Upper lobe of left lung (tissue), 6 donors: ENCODE measurements at regions not wholly inside any gene's neighbourhood (a gene's known extent, or its start where the extent isn't known, plus 50 kb on each side); places are given as distances from the start of the nearest gene placed in this dataset.
"Not testable (repeated sequence)": the region's sequence is repeated elsewhere in the genome, so short reads cannot be mapped to it uniquely, and the experiment has no call there.

ENCODE experiments used
- ATAC-seq, 2 donors: fragments of 200-7000 bp; cut with Tn5 transposase; one replicate each; pipeline ENCODE4 v1.9.1; 2022; ENCODE audit warnings: mild to moderate bottlenecking in 2 of 2, moderate library complexity in 2 of 2; ENCODE audit not compliant: low FRiP score in 2 of 2
- DNase-seq, 2 donors: peaks; one replicate each; pipeline ENCODE4 v3.0.0-alpha.2; 2019 to 2020
- H3K27ac ChIP-seq, 4 donors: fragments of 200-600 bp; sonication (generic); one replicate each; pipeline ENCODE4 v1.5.1; 2016 to 2019
- H3K27me3 ChIP-seq, 4 donors: fragments of 200-600 bp; sonication (generic); one replicate each; pipeline ENCODE4 v1.5.1; 2017 to 2019
- H3K36me3 ChIP-seq, 4 donors: fragments of 200-600 bp; sonication (generic); one replicate each; pipeline ENCODE4 v1.5.1; 2016 to 2019
- H3K4me1 ChIP-seq, 4 donors: fragments of 200-600 bp; sonication (generic); one replicate each; pipeline ENCODE4 v1.5.1; 2018 to 2019
- H3K4me3 ChIP-seq, 4 donors: fragments of 200-600 bp; sonication (generic); one replicate each; pipeline ENCODE4 v1.5.1; 2017 to 2019; ENCODE audit warnings: mild to moderate bottlenecking in 2 of 4, moderate library complexity in 1 of 4
- H3K9me3 ChIP-seq, 4 donors: fragments of 200-600 bp; sonication (generic); one replicate each; pipeline ENCODE4 v1.5.1; 2018 to 2019
- EP300 ChIP-seq, 4 donors: sonication (generic); formaldehyde crosslinking; IDR thresholded peaks; one replicate each; pipeline ENCODE4 v1.5.1; 2017; ENCODE audit warnings: antibody characterized with exemption in 4 of 4, control low read depth in 2 of 4
- POLR2A ChIP-seq, 4 donors: fragments of 450-650 bp; IDR thresholded peaks; one replicate each; pipeline ENCODE4 v1.5.1; 2016 to 2017; ENCODE audit warnings: antibody characterized with exemption in 4 of 4, mild to moderate bottlenecking in 2 of 4
- POLR2AphosphoS5 ChIP-seq, 2 donors: sonication (generic); formaldehyde crosslinking; IDR thresholded peaks; one replicate each; pipeline ENCODE4 v1.5.1; 2017; ENCODE audit warnings: antibody characterized with exemption in 2 of 2
- WGBS, 2 donors: methylation state at CpG; one replicate each; pipeline ENCODE4 v1.1.5; 2017 to 2018; 5-methylcytosine and 5-hydroxymethylcytosine counted together
- TF ChIP-seq, protein P1 (sequence below), 6 experiments: fragments of 450-650 bp in 4 of 6; fragments of 200-600 bp in 2 of 6; sonication (generic) in 2 of 6; IDR thresholded peaks; one replicate each; pipeline ENCODE4 v1.5.1; 2016 to 2019; ENCODE audit warnings: antibody characterized with exemption in 6 of 6
- donor health status: DM: no; HTN: no; CAD: no; lungs with moderate emphysema.
- donor health status: DM: no; HTN: yes; CAD: no; lungs with severe emphysema.

- no peaks in the 10 kb centered on the region for H3K27me3 ChIP-seq
- no peaks in the 10 kb centered on the region for H3K9me3 ChIP-seq
- no peaks in the 10 kb centered on the region for H3K36me3 ChIP-seq
- no peak overlapping the region for H3K4me3 ChIP-seq
- DNase-seq (no peak), ATAC-seq (peak in 1 of 2 donors; percentile 44)
- peak in 1 of 4 donors; percentile 73 for TF ChIP-seq EP300 (IDR thresholded peaks at IDR 0.05)
- TF ChIP-seq, protein P1, sequence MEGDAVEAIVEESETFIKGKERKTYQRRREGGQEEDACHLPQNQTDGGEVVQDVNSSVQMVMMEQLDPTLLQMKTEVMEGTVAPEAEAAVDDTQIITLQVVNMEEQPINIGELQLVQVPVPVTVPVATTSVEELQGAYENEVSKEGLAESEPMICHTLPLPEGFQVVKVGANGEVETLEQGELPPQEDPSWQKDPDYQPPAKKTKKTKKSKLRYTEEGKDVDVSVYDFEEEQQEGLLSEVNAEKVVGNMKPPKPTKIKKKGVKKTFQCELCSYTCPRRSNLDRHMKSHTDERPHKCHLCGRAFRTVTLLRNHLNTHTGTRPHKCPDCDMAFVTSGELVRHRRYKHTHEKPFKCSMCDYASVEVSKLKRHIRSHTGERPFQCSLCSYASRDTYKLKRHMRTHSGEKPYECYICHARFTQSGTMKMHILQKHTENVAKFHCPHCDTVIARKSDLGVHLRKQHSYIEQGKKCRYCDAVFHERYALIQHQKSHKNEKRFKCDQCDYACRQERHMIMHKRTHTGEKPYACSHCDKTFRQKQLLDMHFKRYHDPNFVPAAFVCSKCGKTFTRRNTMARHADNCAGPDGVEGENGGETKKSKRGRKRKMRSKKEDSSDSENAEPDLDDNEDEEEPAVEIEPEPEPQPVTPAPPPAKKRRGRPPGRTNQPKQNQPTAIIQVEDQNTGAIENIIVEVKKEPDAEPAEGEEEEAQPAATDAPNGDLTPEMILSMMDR (IDR thresholded peaks at IDR 0.05) = no peak
- H3K27ac ChIP-seq = peak overlapping the region in 3 of 4 donors; percentile 11 to 42 (median 40)
- 68 to 80% methylated on average over 4 of the region's 4 CpGs for WGBS, 2 donors
- H3K4me1 ChIP-seq = peaks cover 0 to 7% (median 0%) of the 10 kb centered on the region in 4 donors
Measured at GRCh38 chr7:15821484-15822427, 135.3 kb upstream of the MEOX2 start.

GRCh38 chr7:15820319-15820718 lies 133.8 kb upstream of the MEOX2 start:
- no peaks in the 10 kb centered on the region for H3K36me3 ChIP-seq
- ATAC-seq (peak in 1 of 2 donors; percentile 44), DNase-seq (no peak)
- no peak overlapping the region for H3K27ac ChIP-seq
- 35 to 53% methylated on average over 4 of the region's 4 CpGs for WGBS, 2 donors
- no peaks in the 10 kb centered on the region for H3K9me3 ChIP-seq
- no peaks in the 10 kb centered on the region for H3K27me3 ChIP-seq
- H3K4me1 ChIP-seq = peaks cover 0 to 7% (median 0%) of the 10 kb centered on the region in 4 donors
- H3K4me3 ChIP-seq = no peak overlapping the region
- no peak for TF ChIP-seq POLR2AphosphoS5 (IDR thresholded peaks at IDR 0.05)
- TF ChIP-seq, protein P1 (IDR thresholded peaks at IDR 0.05) = no peak
- no peak for TF ChIP-seq EP300 (IDR thresholded peaks at IDR 0.05)
- TF ChIP-seq POLR2A (IDR thresholded peaks at IDR 0.05) = no peak

DNA sequence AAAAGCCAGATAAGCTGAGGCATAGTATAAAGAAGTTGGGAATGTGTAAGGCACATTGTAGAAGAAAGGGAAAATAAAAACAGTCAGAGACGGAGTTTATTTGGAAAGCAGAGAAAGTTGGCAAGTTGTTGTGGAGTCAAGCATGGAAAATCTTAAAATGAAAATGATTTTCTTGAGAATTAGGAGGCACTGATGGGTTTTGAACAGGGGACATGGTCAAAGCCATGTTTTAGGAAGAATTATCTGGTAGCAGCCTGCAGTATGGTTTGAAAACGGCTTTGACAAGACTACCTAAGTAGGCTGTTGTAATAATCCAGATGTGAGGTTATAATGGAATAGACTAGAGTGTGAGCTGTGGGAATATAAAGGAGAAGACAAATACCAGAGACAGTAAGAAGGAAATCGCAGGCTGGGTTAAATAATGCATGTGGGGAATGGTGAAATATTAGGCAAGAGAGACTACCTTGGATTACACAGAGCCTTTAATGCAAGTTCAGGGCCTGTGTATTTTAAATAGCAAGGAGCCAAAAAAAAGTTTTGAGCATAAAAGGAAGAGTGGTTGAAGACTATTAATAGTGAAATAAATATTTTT lies 130.4 kb upstream of the MEOX2 start:
- Histone ChIP-seq H3K4me1 (no peaks in the 10 kb centered on the region), H3K36me3 (no peaks in the 10 kb centered on the region), H3K9me3 (no peaks in the 10 kb centered on the region), H3K27ac (no peak overlapping the region), H3K27me3 (no peaks in the 10 kb centered on the region), H3K4me3 (no peak overlapping the region)
- ATAC-seq (no peak), DNase-seq (no peak)
- WGBS, 2 donors = 71 to 74% methylated on average over 3 of the region's 3 CpGs
- TF ChIP-seq, protein P1 (IDR thresholded peaks at IDR 0.05) = no peak

GRCh38 chr7:15813448-15813847 lies 127.0 kb upstream of the MEOX2 start:
- Histone ChIP-seq H3K27me3 (no peaks in the 10 kb centered on the region), H3K4me3 (no peak overlapping the region), H3K4me1 (no peaks in the 10 kb centered on the region), H3K36me3 (no peaks in the 10 kb centered on the region), H3K9me3 (no peaks in the 10 kb centered on the region), H3K27ac (no peak overlapping the region)
- DNase-seq (no peak), ATAC-seq (no peak)
- WGBS, 2 donors = 93 to 100% methylated on average over 1 of the region's 1 CpG
- TF ChIP-seq, protein P1 (IDR thresholded peaks at IDR 0.05) = no peak
- TF ChIP-seq POLR2A (IDR thresholded peaks at IDR 0.05) = no peak
- no peak for TF ChIP-seq EP300 (IDR thresholded peaks at IDR 0.05)
- TF ChIP-seq POLR2AphosphoS5 (IDR thresholded peaks at IDR 0.05) = no peak

- H3K36me3 ChIP-seq, DNase-seq, H3K27ac ChIP-seq, H3K27me3 ChIP-seq, ATAC-seq, H3K9me3 ChIP-seq, H3K4me3 ChIP-seq, H3K4me1 ChIP-seq: not testable (repeated sequence)
- WGBS, 2 donors = 62 to 83% methylated on average over 1 of the region's 1 CpG
Measured at GRCh38 chr7:15810383-15810782, 123.9 kb upstream of the MEOX2 start.

DNA sequence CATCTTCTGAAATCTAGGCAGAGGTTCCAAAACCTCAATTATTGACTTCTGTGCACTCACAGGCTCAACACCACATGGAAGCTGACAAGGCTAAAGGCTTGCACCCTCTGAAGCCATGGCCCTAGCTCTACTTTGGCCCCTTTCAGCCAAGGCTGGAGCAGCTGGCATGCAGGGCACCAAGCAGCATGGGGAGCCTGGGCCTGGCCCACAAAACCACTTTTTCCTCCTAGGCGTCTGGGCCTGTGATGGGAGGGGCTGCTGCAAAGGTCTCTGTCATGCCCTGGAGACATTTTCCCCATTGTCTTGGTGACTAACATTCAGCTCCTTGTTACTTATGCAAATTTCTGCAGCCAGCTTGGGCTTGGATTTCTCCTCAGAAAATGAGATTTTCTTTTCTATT lies 123.5 kb upstream of the MEOX2 start:
- H3K27ac ChIP-seq = peak overlapping the region in 1 of 4 donors; percentile 14
- DNase-seq = peak in 1 of 2 donors; percentile 1
- not testable (repeated sequence) for H3K4me3 ChIP-seq, H3K9me3 ChIP-seq, ATAC-seq, H3K36me3 ChIP-seq, H3K4me1 ChIP-seq, H3K27me3 ChIP-seq
- 89 to 100% methylated on average over 1 of the region's 1 CpG for WGBS, 2 donors
